Kidney (tissue), 13 donors: ENCODE measurements at regions not wholly inside any gene's neighbourhood (a gene's known extent, or its start where the extent isn't known, plus 50 kb on each side); places are given as distances from the start of the nearest gene placed in this dataset.

Experiments used
- DNase-seq, 5 donors: peaks; one replicate each; pipeline ENCODE4 v3.0.0-alpha.2; 2013 to 2020
- FAIRE-seq: peaks from 2 replicates; lab custom pipeline; 2012; peaks lifted over from hg19 to GRCh38; lab: Jason Lieb, UNC
- H3K27ac ChIP-seq, 2 donors: one replicate each; pipeline ENCODE4 v1.7.0; 2013; ENCODE audit warnings: low read depth in 2 of 2, low read length in 2 of 2, inconsistent platforms in 1 of 2
- H3K27me3 ChIP-seq: one replicate; pipeline ENCODE4 v1.7.1; 2013; ENCODE audit warnings: low read length, inconsistent platforms; ENCODE audit not compliant: control insufficient read depth, insufficient read depth
- H3K36me3 ChIP-seq, 3 donors: one replicate each; pipeline versions ENCODE4 v1.7.0 to v1.7.1; 2013; ENCODE audit warnings: low read length in 3 of 3, control low read depth in 1 of 3, inconsistent platforms in 1 of 3; ENCODE audit not compliant: insufficient read depth in 3 of 3, control insufficient read depth in 2 of 3
- H3K4me1 ChIP-seq, 3 donors: one replicate each; pipeline versions ENCODE4 v1.7.0 to v1.7.1; 2013; ENCODE audit warnings: low read length in 3 of 3, inconsistent platforms in 1 of 3, low read depth in 1 of 3; ENCODE audit not compliant: control insufficient read depth in 2 of 3, insufficient read depth in 2 of 3
- H3K4me3 ChIP-seq, 3 donors: one replicate each; pipeline versions ENCODE4 v1.7.0 to v1.8.1; 2013; ENCODE audit warnings: low read length in 3 of 3, control low read depth in 1 of 3, inconsistent platforms in 1 of 3
- H3K9ac ChIP-seq, 3 donors: one replicate each; pipeline versions ENCODE4 v1.7.0 to v1.7.1; 2013; ENCODE audit warnings: low read length in 3 of 3, control low read depth in 1 of 3, inconsistent platforms in 1 of 3
- H3K9me3 ChIP-seq, 3 donors: one replicate each; pipeline versions ENCODE4 v1.7.0 to v1.7.1; 2013; ENCODE audit warnings: low read length in 3 of 3, control low read depth in 1 of 3, inconsistent platforms in 1 of 3; ENCODE audit not compliant: control insufficient read depth in 2 of 3, insufficient read depth in 1 of 3
- CTCF ChIP-seq: IDR thresholded peaks from 3 replicates; pipeline ENCODE4 v1.5.1; 2012; ENCODE audit warnings: mild to moderate bottlenecking, moderate library complexity, borderline replicate concordance; ENCODE audit not compliant: insufficient read depth; ENCODE audit errors: extremely low read depth
- intact Hi-C: fragments of 100-400 bp; cut with DNase I; formaldehyde crosslinking; loops from one replicate; pipeline ENCODE4 v1.11.1; 2022
- donor health status: control.
- donor health status: control.
- donor health status: control.
- donor health status: control.
- donor health status: control.
- donor health status: DM: yes; HTN: yes; CAD: no.
- donor health status: Normal renal cell carcinoma (clear cell type).

GRCh38 chr11:96466607-96467006 is 76.8 kb downstream of the JRKL start:
- Histone ChIP-seq H3K4me1 (no peaks in the 10 kb centered on the region), H3K9me3 (no peaks in the 10 kb centered on the region), H3K4me3 (no peak overlapping the region), H3K36me3 (no peaks in the 10 kb centered on the region), H3K9ac (no peak overlapping the region), H3K27me3 (no peaks in the 10 kb centered on the region), H3K27ac (no peak overlapping the region)
- TF ChIP-seq CTCF: no peak
- FAIRE-seq (no peak), DNase-seq (no peak)
- intact Hi-C loops: no loop called here

GRCh38 chr11:96469776-96470175 is 80.0 kb downstream of the JRKL start:
- FAIRE-seq: no peak

GRCh38 chr11:96470521-96470920 is 80.7 kb downstream of the JRKL start:
- intact Hi-C loops: no loop called here
- no peak for FAIRE-seq
- no peak for TF ChIP-seq CTCF

More at GRCh38 chr11:96469776-96470175, 80.0 kb downstream of the JRKL start:
- TF ChIP-seq CTCF: no peak
- no peaks in the 10 kb centered on the region for H3K4me1 ChIP-seq
- no peaks in the 10 kb centered on the region for H3K36me3 ChIP-seq
- no peak overlapping the region for H3K9ac ChIP-seq
- H3K4me3 ChIP-seq: no peak overlapping the region
- no peak overlapping the region for H3K27ac ChIP-seq
- H3K9me3 ChIP-seq: no peaks in the 10 kb centered on the region
- no peaks in the 10 kb centered on the region for H3K27me3 ChIP-seq
- intact Hi-C loops: no loop called here
- no peak for DNase-seq

GRCh38 chr11:96472085-96472484 is 82.3 kb downstream of the JRKL start:
- H3K9me3 ChIP-seq: peaks cover 0 to 5% (median 0%) of the 10 kb centered on the region in 3 donors
- no peaks in the 10 kb centered on the region for H3K4me1 ChIP-seq
- DNase-seq (no peak), FAIRE-seq (no peak)
- H3K27ac ChIP-seq: no peak overlapping the region
- intact Hi-C loops: no loop called here
- no peaks in the 10 kb centered on the region for H3K27me3 ChIP-seq
- H3K9ac ChIP-seq: no peak overlapping the region
- H3K36me3 ChIP-seq: no peaks in the 10 kb centered on the region
- TF ChIP-seq CTCF: no peak
- H3K4me3 ChIP-seq: no peak overlapping the region

More at GRCh38 chr11:96470521-96470920, 80.7 kb downstream of the JRKL start:
- no peaks in the 10 kb centered on the region for H3K27me3 ChIP-seq
- H3K9me3 ChIP-seq: no peaks in the 10 kb centered on the region
- H3K4me3 ChIP-seq: no peak overlapping the region
- no peak for DNase-seq
- no peaks in the 10 kb centered on the region for H3K36me3 ChIP-seq
- H3K9ac ChIP-seq: no peak overlapping the region
- H3K27ac ChIP-seq: no peak overlapping the region
- no peaks in the 10 kb centered on the region for H3K4me1 ChIP-seq
